OCI-LY7 (cell line): ENCODE measurements at regions not wholly inside any gene's neighbourhood (a gene's known extent, or its start where the extent isn't known, plus 50 kb on each side); places are given as distances from the start of the nearest gene placed in this dataset.

ENCODE experiments used
- BruUV-seq: library from RNA; stranded (reverse); fragments of 400-500 nt; replicated peaks from 2 replicates; lab custom pipeline; 2021; lab: Mats Ljungman, UMichigan
- CTCF ChIA-PET: fragments of 300-600 bp; sonication (Branson Sonifier 250); formaldehyde crosslinking; loops from one replicate; lab custom pipeline; 2022; ENCODE audit warnings: antibody characterized with exemption; ENCODE audit not compliant: unreplicated experiment; lab: Charles Lee
- POLR2A ChIA-PET: fragments of 300-600 bp; sonication (Branson Sonifier 250); formaldehyde crosslinking; loops from one replicate; lab custom pipeline; 2022; ENCODE audit warnings: antibody characterized with exemption; lab: Charles Lee
- DNase-seq: peaks from one replicate; pipeline ENCODE4 v3.0.0-alpha.2; 2015; ENCODE audit warnings: low spot score
- H2AFZ ChIP-seq: fragments of 200-600 bp; sonication (generic), shearing (Covaris generic); 2 replicates; pipeline ENCODE4 v1.6.1; 2014; ENCODE audit warnings: mild to moderate bottlenecking, antibody characterized with exemption, low read length, moderate library complexity
- H3K27ac ChIP-seq: fragments of 200-600 bp; sonication (generic); 2 replicates; pipeline ENCODE4 v1.5.1; 2014; ENCODE audit warnings: mixed run types, low read depth, mild to moderate bottlenecking, moderate library complexity, low read length, inconsistent platforms; ENCODE audit not compliant: poor library complexity, severe bottlenecking
- H3K36me3 ChIP-seq: fragments of 200-600 bp; sonication (generic); 2 replicates; pipeline ENCODE4 v1.6.1; 2014; ENCODE audit warnings: mild to moderate bottlenecking, antibody characterized with exemption, low read length, moderate library complexity, mixed read lengths; ENCODE audit not compliant: insufficient read depth
- H3K4me1 ChIP-seq: fragments of 200-600 bp; sonication (generic); 2 replicates; pipeline ENCODE4 v1.5.1; 2014; ENCODE audit warnings: mild to moderate bottlenecking, low read length; ENCODE audit not compliant: insufficient read depth, poor library complexity, severe bottlenecking
- H3K4me2 ChIP-seq: fragments of 200-600 bp; sonication (generic); 2 replicates; pipeline ENCODE4 v1.6.1; 2014; ENCODE audit warnings: mild to moderate bottlenecking, low read length
- H3K4me3 ChIP-seq: fragments of 200-600 bp; sonication (generic); 2 replicates; pipeline ENCODE4 v1.5.1; 2014; ENCODE audit warnings: mild to moderate bottlenecking, low read depth, low read length; ENCODE audit not compliant: poor library complexity, severe bottlenecking
- H3K79me2 ChIP-seq: fragments of 200-600 bp; sonication (generic); 2 replicates; pipeline ENCODE4 v1.6.1; 2016; ENCODE audit warnings: low read depth, mild to moderate bottlenecking, low read length, moderate library complexity, mixed read lengths; ENCODE audit not compliant: insufficient read depth
- H3K9me2 ChIP-seq: fragments of 200-600 bp; sonication (generic); 2 replicates; pipeline ENCODE4 v1.6.1; 2016; ENCODE audit warnings: mild to moderate bottlenecking, low read length, mixed read lengths; ENCODE audit not compliant: insufficient read depth
- H3K9me3 ChIP-seq: fragments of 200-600 bp; sonication (generic); 2 replicates; pipeline ENCODE4 v1.6.1; 2014; ENCODE audit warnings: mild to moderate bottlenecking, mixed run types, low read length, mixed read lengths
- H4K20me1 ChIP-seq: fragments of 200-600 bp; sonication (generic); 2 replicates; pipeline ENCODE4 v1.6.1; 2014; ENCODE audit warnings: mild to moderate bottlenecking, antibody characterized with exemption, low read length, moderate library complexity, mixed read lengths; ENCODE audit not compliant: insufficient read depth
- CTCF ChIP-seq: fragments of 200-600 bp; sonication (generic); conservative IDR thresholded peaks from 2 replicates; pipeline ENCODE4 v1.5.1; 2014; ENCODE audit warnings: mild to moderate bottlenecking, antibody characterized with exemption, low read length, moderate library complexity, mixed read lengths
- EZH2phosphoT487 ChIP-seq: fragments of 200-600 bp; sonication (generic); IDR thresholded peaks from 2 replicates; pipeline ENCODE4 v1.6.1; 2018; ENCODE audit warnings: low read depth, borderline replicate concordance, mild to moderate bottlenecking, mixed run types, antibody characterized with exemption, low read length, moderate library complexity, mixed read lengths
- intact Hi-C: fragments of 100-400 bp; cut with micrococcal nuclease; formaldehyde crosslinking; loops from one replicate; pipeline ENCODE4 v1.10.0; 2022; ENCODE audit not compliant: unreplicated experiment

DNA sequence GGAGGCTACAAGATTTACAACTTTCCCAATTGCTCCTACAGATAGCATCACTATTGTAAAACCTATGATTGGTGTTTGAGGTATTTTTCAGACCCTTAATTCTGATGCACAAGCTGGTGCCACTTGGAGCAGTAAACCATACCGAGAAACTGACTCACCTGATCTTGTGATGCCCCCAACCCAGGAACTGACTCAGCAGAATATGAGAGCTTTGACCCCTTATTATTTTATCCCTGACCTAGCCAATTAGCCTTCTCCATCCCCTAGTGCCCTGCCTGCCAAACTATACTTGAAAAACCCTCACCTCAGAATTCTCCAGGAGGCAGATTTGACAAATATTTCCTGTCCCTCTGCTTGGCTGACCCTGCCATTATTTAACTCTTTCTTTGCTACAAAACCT lies 585.9 kb upstream of the GHITM start:
- POLR2A ChIA-PET = interaction anchor here (1.3 kb wide), 1 partner anchor 12 kb away, joined by 3 read pairs; no protein-coding TSS in a partner anchor

GRCh38 chr10:83555264-83555663 lies 584.0 kb upstream of the GHITM start:
- H4K20me1 ChIP-seq = no peaks in the 10 kb centered on the region
- H3K9me3 ChIP-seq = no peaks in the 10 kb centered on the region
- H3K27ac ChIP-seq = no peak overlapping the region
- intact Hi-C loops = no loop called here
- H3K4me2 ChIP-seq = no peak overlapping the region
- no peak overlapping the region for H2AFZ ChIP-seq
- no peaks in the 10 kb centered on the region for H3K79me2 ChIP-seq
- ChIA-PET POLR2A (no interaction called here), CTCF (no interaction called here)
- no peak overlapping the region for H3K4me3 ChIP-seq
- no peaks in the 10 kb centered on the region for H3K4me1 ChIP-seq
- no peaks in the 10 kb centered on the region for H3K9me2 ChIP-seq
- H3K36me3 ChIP-seq = no peaks in the 10 kb centered on the region
- BruUV-seq = no TSS peak
- TF ChIP-seq EZH2phosphoT487 (no peak), CTCF (no peak)
- no peak for DNase-seq

More for the DNA sequence above, 585.9 kb upstream of the GHITM start:
- intact Hi-C loops = no loop called here
- H4K20me1 ChIP-seq = no peaks in the 10 kb centered on the region
- H3K4me3 ChIP-seq = no peak overlapping the region
- TF ChIP-seq EZH2phosphoT487 (no peak), CTCF (no peak)
- no peak overlapping the region for H3K27ac ChIP-seq
- CTCF ChIA-PET = no interaction called here
- DNase-seq = no peak
- H3K79me2 ChIP-seq = no peaks in the 10 kb centered on the region
- H3K4me1 ChIP-seq = no peaks in the 10 kb centered on the region
- H3K9me3 ChIP-seq = no peaks in the 10 kb centered on the region
- H3K36me3 ChIP-seq = no peaks in the 10 kb centered on the region
- BruUV-seq = no TSS peak
- no peak overlapping the region for H2AFZ ChIP-seq
- no peaks in the 10 kb centered on the region for H3K9me2 ChIP-seq
- H3K4me2 ChIP-seq = no peak overlapping the region

- H3K4me3 ChIP-seq = no peak overlapping the region
- no peak for DNase-seq
- no peaks in the 10 kb centered on the region for H3K9me2 ChIP-seq
- ChIA-PET CTCF (no interaction called here), POLR2A (no interaction called here)
- H3K4me2 ChIP-seq = no peak overlapping the region
- H3K4me1 ChIP-seq = no peaks in the 10 kb centered on the region
- no TSS peak for BruUV-seq
- H3K36me3 ChIP-seq = no peaks in the 10 kb centered on the region
- no peak for TF ChIP-seq EZH2phosphoT487
- no peak for TF ChIP-seq CTCF
- H2AFZ ChIP-seq = no peak overlapping the region
- no peaks in the 10 kb centered on the region for H3K79me2 ChIP-seq
- H3K27ac ChIP-seq = no peak overlapping the region
- H4K20me1 ChIP-seq = no peaks in the 10 kb centered on the region
- intact Hi-C loops = no loop called here
- H3K9me3 ChIP-seq = no peaks in the 10 kb centered on the region
Observed at GRCh38 chr10:83562381-83562780, 576.9 kb upstream of the GHITM start.
